Astrocyte of the spinal cord (primary cell): ENCODE measurements at regions not wholly inside any gene's neighbourhood (a gene's known extent, or its start where the extent isn't known, plus 50 kb on each side); places are given as distances from the start of the nearest gene placed in this dataset.
"Not testable (repeated sequence)": the region's sequence is repeated elsewhere in the genome, so short reads cannot be mapped to it uniquely, and the experiment has no call there.

Source experiments
- DNase-seq: peaks from one replicate; pipeline ENCODE4 v3.0.0; 2011; ENCODE audit warnings: low read depth, low spot score
- H3K4me3 ChIP-seq: 2 replicates; pipeline ENCODE4 v1.5.1; 2011; ENCODE audit warnings: low read depth, mild to moderate bottlenecking, low read length, moderate library complexity
- CTCF ChIP-seq: IDR thresholded peaks from 2 replicates; pipeline ENCODE4 v1.5.1; 2012; ENCODE audit warnings: low read depth, mild to moderate bottlenecking, low read length, inconsistent platforms
- in situ Hi-C: cut with HindIII; loops from 2 replicates; pipeline ENCODE4 v1.10.0; 2017; ENCODE audit warnings: low sequenced_read_pairs

GRCh38 chr20:54744097-54744496, 268.7 kb downstream of the DOK5 start:
- in situ Hi-C loops, result no loop called here
- no peak for DNase-seq

GRCh38 chr20:54742193-54742592, 266.8 kb downstream of the DOK5 start:
- no peak overlapping the region for H3K4me3 ChIP-seq
- in situ Hi-C loops, result no loop called here
- no peak for TF ChIP-seq CTCF
- no peak for DNase-seq

More at GRCh38 chr20:54744097-54744496, 268.7 kb downstream of the DOK5 start:
- TF ChIP-seq CTCF, result no peak
- H3K4me3 ChIP-seq, result no peak overlapping the region

- in situ Hi-C loops, result no loop called here
- H3K4me3 ChIP-seq, result no peak overlapping the region
- no peak for TF ChIP-seq CTCF
- no peak for DNase-seq
These were observed 261.0 kb downstream of the DOK5 start for GRCh38 chr20:54736421-54736820.

GRCh38 chr20:54733687-54734086, 258.3 kb downstream of the DOK5 start:
- in situ Hi-C loops, result no loop called here
- TF ChIP-seq CTCF, result no peak
- DNase-seq, result no peak
- H3K4me3 ChIP-seq, result no peak overlapping the region

- no peak for DNase-seq
- TF ChIP-seq CTCF, result no peak
- no peak overlapping the region for H3K4me3 ChIP-seq
- in situ Hi-C loops, result no loop called here
These were observed 252.1 kb downstream of the DOK5 start for GRCh38 chr20:54727490-54727889.

- TF ChIP-seq CTCF, result no peak
- no peak overlapping the region for H3K4me3 ChIP-seq
- DNase-seq, result no peak
- in situ Hi-C loops, result no loop called here
These were observed 251.4 kb downstream of the DOK5 start for GRCh38 chr20:54726687-54727300.

GRCh38 chr20:54725266-54725665, 249.9 kb downstream of the DOK5 start:
- H3K4me3 ChIP-seq, in situ Hi-C loops, DNase-seq: not testable (repeated sequence)
